Endothelial cell of hepatic sinusoid (primary cell): ENCODE measurements at regions not wholly inside any gene's neighbourhood (a gene's known extent, or its start where the extent isn't known, plus 50 kb on each side); places are given as distances from the start of the nearest gene placed in this dataset.
"Not testable (repeated sequence)": the region's sequence is repeated elsewhere in the genome, so short reads cannot be mapped to it uniquely, and the experiment has no call there.

Experiments used
- in situ Hi-C: cut with HindIII; loops from 2 replicates; pipeline ENCODE4 v1.10.0; 2017; ENCODE audit warnings: low sequenced_read_pairs

DNA sequence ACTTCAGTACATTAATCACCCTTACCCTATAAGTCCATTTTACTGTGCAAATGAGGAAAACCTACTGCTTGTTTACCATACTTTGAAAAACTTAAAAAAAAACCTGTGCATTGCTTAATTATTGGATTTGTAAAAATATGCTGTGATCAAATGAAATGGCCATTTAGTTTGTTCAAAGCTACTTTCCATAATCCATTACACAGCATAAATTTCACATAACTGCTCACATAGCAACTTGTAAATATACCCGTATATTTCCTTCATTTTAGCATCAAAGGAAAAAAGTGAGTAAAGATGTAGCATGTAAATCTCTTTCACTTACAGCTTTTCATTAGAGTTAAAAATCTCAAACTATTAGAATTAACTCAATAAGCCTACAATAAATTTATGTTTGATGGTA, 415.1 kb downstream of the NR4A2 start:
- in situ Hi-C loops = no loop called here

DNA sequence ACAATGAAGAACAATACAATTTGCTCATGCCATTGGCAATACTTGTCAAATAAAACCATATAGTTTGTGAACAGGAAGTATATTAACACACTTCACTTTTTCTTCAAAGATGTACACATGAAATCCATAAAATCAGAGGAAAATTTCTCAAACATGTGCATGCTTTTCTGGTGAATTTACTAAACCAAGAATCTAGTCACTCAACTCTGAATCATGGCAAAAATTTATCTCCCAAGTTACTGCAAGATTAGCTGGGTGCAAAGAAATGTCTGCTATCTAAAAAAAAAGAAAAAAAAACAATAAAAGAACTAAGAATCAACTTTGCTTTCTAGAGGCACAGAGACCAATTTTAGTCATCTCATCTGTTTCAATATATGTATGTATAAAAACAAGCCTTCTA, 419.2 kb downstream of the NR4A2 start:
- in situ Hi-C loops = no loop called here

DNA sequence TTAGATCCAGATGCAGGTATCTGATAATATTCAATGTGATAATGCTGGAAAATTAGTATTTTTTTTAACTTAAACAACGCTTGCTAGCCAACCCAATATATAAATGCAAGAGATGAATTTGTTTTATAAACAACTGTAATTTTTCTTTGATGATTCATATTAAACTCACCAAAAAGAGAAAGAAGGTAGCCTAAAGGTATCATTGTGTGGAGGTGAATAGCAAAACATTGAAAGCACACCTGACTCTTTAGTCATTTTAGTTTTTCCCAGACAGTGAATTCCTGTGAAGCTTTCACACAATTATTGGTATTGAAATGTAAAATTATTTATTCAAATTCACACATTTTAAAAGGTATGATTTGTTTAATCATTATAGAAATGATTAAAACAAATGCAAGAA, 424.0 kb downstream of the NR4A2 start:
- in situ Hi-C loops = no loop called here

DNA sequence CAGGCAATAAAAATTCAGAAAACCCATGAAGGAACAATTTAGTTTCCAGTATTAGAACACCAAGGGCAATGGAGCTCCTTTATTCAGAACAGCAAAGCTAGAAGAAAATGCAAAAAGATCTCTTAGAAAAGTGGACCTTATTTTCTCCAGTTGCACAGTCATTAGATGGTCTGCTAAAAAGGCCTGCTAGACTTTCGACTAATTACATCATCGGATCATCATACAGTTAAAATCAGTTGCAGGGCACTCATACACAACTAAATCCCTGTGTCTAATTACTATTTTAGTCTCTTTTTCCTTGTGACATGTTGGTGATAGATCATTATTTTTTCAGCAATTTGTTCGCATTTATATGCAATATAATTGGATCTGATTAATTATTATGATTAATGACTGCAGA, 425.3 kb downstream of the NR4A2 start:
- in situ Hi-C loops = no loop called here

DNA sequence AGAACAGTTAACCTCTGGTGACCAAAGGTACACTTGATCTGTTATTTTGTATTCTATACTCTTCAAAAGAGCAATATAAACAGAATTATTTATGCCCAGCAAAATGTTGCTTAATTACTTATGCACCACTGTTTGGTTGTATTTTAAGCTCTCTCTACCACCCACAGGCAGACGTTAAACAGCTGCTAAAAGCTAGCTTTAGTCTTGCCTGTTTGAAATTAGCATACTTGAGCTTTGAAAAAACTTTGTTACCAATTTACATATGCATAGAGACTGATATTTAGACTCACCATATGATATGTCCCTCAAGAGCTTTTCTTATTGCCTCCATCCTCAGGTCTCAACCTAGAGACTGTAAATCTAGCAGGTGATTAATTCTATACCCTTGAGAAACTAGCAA, 426.9 kb downstream of the NR4A2 start:
- in situ Hi-C loops = no loop called here

DNA sequence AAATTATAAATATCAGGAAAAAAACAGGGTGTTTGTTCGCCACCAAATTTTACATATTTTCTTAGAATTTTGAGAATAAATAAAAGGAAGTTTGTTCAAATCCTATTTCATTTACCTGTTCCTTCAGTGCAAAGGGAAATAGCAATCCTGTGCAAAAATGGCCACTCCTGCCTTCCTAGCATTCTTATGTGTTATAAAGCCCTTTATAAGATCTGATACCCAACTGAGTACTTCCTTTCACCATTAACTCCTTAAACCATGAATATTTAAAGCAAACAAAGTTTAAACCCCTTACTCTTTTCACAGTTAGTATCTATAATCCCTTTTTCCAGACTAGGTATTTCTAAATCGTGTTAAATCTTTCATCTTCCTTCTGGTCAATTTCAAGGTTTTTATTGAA, 427.8 kb downstream of the NR4A2 start:
- in situ Hi-C loops = no loop called here

DNA sequence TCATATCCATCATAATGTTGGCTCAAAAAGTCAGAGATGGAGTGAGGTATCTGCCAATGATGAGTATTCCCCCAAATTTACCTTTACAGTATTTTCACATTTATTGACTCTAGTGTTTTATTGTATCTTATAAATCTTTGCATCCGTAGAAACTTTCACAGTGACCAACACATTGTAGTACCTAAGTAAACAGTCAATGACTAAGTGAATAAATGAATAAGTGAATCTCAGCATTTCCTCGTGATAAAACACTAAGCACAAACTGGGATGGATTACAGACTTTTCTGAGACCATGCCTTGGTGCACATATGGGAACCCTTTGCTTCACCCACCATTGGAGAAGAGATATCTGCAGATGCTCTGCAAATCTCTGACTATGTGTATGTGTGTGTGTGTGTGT, 429.9 kb downstream of the NR4A2 start:
- in situ Hi-C loops = no loop called here

DNA sequence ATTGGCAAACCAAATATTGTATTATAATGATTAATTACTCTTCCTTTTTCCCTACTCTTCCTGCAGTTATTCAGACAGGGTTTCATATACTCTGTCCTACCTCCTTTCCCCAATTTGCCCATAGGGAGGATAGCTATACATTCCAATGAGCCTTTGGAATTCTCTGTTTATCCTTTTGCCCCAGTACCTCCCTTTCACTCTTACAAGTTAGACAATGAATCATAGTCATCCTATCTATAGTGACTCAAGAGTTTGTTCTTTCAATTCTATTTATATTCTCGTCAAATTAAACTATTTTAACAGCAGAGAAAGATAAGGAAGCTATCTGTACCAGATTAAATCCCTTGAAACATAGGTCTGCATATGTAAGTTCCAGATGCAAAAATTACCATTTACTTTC, 437.5 kb downstream of the NR4A2 start:
- in situ Hi-C loops = loop anchor here (5.0 kb wide), 1 partner anchor 47 kb away; no protein-coding TSS in a partner anchor

DNA sequence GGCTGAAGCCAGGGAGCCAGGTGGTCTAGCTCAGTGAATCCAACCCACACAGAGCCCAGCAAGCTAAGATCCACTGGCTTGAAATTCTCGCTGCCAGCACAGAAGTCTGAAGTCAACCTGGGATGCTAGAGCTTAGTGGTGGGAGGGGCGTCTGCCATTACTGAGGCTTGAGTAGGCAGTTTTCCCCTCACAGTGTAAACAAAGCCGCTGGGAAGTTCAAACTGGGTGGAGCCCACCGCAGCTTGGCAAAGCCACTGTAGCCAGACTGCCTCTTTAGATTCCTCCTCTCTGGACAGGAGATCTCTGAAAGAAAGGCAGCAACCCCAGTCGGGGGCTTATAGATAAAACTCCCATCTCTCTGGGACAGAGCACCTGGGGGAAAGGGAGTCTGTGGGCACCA, 452.1 kb downstream of the NR4A2 start:
- in situ Hi-C loops = not testable (repeated sequence)

DNA sequence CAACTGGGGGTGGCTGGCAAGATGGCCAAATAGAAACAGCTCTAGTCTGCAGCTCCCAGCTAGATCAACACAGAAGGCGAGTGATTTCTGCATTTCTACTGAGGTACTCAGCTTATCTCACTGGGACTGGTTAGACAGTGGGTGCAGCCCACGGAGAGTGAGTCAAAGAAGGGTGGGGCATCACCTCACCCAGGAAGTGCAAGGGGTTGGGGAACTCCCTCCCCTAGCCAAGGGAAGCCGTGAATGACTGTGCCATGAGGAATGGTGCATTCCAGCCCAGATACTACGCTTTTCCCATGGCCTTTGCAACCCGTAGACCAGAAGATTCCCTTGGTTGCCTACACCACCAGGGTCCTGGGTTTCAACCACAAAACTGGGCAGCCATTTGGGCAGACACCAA, 452.6 kb downstream of the NR4A2 start:
- in situ Hi-C loops = not testable (repeated sequence)

DNA sequence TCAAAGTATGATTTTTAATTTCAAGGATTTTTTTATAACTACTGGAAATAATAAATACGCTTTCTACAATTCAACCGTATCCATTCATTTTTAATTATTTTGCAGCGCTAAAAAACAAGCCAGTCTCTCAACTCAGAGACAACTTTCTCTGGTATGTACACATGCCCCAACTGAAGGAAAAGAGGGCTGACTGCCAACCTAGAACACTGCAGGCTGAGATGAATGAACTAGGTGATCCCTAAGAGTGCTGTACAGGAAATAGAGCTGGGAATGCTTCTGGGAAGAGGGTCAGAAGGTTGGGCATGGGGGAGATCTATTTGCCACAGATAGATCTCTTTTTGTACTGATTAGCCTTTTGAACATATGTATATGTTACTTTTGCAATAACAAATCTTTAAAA, 460.1 kb downstream of the NR4A2 start:
- in situ Hi-C loops = no loop called here

DNA sequence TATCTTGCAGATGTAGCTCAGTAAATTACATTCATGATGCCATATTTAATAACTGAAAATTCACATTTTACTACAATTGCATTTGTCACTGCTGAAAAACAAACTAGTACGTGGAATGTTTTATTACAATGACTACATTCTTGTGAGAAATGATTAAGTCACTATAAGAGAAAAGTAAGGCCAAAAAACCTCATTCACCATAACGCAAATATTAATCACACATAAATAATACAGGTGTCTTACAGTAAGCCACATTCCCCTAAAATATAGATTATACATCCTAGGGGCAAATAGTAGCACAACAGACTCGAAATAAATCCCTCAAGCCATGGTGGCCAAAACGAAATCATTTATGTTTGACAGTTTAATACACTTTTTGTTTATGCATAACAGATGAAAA, 460.6 kb downstream of the NR4A2 start:
- in situ Hi-C loops = no loop called here

DNA sequence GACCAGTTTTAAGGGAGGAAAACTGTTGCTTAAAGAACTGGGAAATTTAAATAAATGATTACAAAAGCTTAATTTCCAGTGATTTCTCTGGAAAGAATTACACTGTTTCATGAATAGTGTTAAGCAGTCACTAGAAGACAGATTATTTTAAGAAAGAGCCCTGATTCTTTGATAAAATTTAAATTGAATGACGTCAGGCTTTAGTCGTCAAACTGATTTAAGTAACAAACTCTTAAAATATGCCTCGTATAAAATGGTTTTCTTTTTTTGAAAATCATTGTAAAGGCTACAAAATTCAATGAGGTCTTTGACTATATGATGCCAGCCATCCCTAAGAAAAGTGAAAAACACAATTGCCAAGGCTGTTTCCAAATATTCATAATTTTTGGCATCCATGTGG, 465.0 kb downstream of the NR4A2 start:
- in situ Hi-C loops = no loop called here

DNA sequence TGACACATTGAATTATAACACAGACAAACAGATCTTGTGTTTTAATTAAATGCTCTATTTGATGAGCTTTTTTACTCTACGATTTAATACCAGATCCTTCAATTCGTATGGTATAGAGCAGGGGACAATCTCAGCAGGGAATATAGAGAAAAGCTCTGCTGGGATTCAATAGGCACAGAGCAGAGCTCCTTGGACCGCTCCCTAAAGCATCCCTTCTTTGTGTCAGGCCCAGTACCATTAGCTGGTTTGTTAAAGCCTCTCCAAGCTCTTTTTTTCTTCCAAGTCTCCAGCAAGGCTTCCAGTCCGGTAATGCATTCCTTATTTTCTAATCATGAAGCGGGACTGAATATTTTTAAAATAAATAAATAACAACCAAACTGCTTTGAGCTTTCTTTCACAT, 466.0 kb downstream of the NR4A2 start:
- in situ Hi-C loops = no loop called here

DNA sequence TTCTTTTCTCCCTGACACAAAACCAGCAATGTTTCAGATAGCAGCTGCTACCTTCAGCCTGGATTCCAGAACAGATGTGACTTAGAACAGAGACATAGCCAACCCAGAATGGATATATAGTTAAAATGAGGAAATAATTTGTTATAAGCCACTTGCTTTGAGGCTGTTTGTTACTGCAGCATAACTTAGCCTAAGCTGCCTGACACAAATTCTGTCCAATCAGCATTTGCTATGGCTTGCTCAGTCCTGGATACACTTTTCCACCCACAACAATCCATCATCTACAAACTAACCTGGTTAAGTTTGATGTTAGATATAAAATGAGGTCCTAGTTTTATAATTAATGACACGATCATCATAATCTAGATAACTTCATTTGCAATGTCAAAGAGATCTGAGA, 480.4 kb downstream of the NR4A2 start:
- in situ Hi-C loops = no loop called here

DNA sequence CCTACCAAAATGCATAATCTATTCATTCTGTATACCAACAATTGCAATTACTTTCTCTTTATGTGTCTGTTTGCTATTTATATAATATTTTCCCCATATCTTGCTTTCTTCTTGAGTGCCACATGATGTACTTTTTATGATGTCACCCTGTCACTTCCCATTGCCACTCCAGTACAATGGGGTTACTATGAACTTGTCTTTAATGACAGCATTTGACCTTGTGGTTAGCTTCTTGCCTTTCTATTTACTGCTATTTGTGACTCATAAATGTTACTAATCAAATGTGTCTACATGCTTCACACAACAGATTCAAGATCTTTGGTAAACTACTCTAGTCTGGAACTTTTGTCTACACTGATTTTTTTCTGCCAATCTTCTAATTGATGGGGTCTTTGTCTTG, 486.3 kb downstream of the NR4A2 start:
- in situ Hi-C loops = no loop called here

DNA sequence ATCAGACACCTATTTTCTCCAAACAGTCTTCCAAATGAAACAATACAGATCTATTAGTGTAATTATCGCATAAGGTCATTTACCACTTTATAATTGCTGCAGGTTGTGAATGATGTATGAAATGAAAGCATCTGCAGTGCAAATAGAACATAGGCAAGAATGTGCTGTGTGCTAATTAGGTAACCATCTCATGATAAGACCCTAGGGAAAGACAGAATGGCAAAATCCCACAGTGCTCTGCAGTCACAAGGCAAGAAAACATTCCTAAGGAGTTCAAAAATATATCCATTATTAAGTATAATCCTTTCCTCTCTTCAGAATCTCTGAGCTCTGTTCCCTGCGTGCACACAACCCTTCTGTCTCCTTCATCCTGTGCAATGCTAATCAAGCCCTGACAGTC, 488.1 kb downstream of the NR4A2 start:
- in situ Hi-C loops = no loop called here

DNA sequence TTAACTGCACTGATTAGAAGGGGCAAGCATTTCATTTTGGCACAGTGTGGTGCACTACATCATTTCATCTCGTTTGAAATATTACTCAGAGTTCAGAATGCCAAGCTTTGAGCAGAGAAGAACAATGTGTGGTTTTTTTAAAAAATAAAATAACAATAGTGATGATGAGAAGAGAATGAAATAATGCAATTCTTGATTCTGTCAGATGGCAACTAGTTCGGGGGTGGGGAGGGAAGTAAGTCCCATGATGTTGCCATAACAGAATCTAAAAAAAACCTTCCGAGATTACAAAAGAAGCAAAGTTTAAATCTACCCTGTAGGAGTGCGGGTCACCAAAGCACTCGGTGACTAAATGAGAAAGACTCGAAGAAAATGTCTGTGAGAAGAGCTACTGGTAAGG, 490.4 kb downstream of the NR4A2 start:
- in situ Hi-C loops = no loop called here

DNA sequence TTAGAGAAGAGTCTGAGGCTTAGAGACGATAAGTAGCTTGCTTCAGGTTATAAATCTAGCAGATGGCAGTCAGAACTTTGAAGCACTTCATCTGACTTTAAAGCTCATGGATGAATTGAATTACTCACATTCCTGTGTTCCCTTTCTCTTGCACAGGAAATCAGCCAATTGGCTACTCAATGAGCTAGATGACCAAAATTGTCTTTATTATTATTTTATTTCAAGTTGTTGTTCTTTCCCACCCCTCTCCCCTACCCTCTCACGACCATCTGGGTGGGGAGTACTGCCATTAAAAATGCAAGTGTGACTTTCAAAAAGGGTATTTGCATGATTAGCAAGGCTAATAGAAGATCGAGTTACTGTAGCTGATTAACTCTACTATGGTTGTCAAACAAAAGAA, 491.1 kb downstream of the NR4A2 start:
- in situ Hi-C loops = no loop called here

DNA sequence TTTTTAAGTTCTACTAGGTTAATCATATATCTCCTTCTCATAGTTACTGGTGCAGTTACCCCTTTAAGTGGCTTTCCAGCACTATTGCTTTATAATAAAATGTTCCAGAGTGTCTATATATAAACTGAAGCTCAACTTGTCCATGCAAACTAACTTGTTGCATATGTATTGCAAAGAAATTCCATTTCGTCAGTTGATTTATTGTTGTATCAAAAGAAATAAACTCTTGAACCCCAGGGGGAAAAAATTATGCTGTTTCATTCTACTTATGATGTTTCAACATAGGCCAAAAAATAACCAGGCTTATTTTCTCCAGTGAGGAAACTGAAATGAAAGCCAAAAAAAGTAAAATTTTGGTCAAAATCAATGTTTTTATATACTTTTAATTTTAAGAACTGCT, 491.9 kb downstream of the NR4A2 start:
- in situ Hi-C loops = no loop called here

DNA sequence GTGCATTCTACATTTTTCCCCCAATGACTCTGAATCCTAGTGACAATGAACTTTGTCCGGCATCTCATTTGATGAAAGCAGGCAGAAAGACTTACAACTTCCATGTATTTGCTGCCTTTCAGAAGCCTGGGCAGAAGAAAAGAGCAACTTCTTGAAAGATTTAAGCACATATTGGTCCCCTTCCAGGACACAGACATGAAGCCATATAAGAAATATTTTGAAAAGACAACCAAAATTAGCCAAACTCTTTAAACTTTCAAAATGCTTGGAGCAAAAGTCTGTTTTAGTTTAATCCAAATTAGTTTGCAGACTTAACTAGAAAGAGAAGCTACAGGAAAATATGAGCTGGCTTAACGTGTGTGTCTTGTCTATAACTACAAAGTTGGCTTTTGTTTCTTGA, 492.5 kb downstream of the NR4A2 start:
- in situ Hi-C loops = no loop called here

DNA sequence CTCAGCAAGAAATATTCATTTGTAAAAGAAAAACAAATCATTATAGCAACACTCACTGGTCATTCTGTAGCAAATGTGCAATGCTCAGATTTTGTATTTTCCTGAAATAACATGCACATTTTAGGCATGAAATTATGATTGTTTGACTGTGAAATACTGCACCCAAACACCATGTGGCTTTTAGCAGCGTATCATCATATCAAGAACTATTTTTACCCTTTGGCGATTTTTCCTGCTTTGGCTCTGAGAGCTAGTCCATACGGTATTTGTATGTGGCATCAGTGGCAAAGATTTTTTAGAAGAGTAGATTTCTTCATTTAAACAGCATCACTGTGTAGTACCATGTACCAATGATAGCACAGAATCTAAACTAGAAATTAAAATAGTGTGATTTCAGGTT, 493.1 kb downstream of the NR4A2 start:
- in situ Hi-C loops = no loop called here

DNA sequence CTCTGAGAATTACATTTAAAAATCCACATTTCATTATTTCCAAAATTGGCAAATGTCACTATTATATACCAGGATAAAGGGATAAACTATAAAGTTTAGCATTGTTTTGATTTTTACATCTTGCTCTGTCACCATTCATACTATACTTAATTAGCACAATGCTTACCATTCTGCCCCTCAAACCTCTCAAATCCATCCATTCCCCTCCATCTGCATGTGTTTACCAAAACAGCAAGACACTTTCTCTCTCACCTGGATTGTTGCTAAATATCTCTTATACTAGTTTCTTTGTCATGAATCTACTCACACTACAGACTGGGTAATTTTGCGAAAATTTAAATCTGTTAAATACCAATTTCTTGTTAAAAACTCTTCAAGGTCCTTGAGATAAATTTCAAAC, 496.1 kb downstream of the NR4A2 start:
- in situ Hi-C loops = no loop called here
